IMR-90 (cell line): ENCODE measurements at regions not wholly inside any gene's neighbourhood (a gene's known extent, or its start where the extent isn't known, plus 50 kb on each side); places are given as distances from the start of the nearest gene placed in this dataset.

Experiments
- ATAC-seq: fragments of 200-7000 bp; cut with Tn5 transposase; 2 replicates; pipeline ENCODE4 v1.9.1; 2020; ENCODE audit warnings: low read depth, mild to moderate bottlenecking, moderate library complexity
- BruUV-seq: library from RNA; stranded (reverse); fragments of 400-500 nt; replicated peaks from 2 replicates; lab custom pipeline; 2021; lab: Mats Ljungman, UMichigan
- CTCF ChIA-PET: fragments of 300-600 bp; formaldehyde crosslinking; extraction: SDS; loops from one replicate; lab custom pipeline; 2021; ENCODE audit warnings: antibody characterized with exemption; lab: Yijun Ruan, JAX
- POLR2A ChIA-PET: fragments of 300-600 bp; sonication (Branson Sonifier 250); formaldehyde crosslinking; loops from one replicate; lab custom pipeline; 2022; ENCODE audit warnings: antibody characterized with exemption; ENCODE audit not compliant: unreplicated experiment; lab: Charles Lee
- DNase-seq: peaks from one replicate; pipeline ENCODE4 v3.0.0; 2013
- H2AFZ ChIP-seq: replicated peaks from 2 replicates; pipeline ENCODE3; 2013; ENCODE audit warnings: low read length, mild to moderate bottlenecking; ENCODE audit not compliant: poor library complexity
- H2AK5ac ChIP-seq: 2 replicates; pipeline ENCODE4 v1.6.1; 2013; ENCODE audit warnings: low read depth, low read length, inconsistent platforms
- H2AK9ac ChIP-seq: replicated peaks from 2 replicates; pipeline ENCODE3; 2013; ENCODE audit warnings: mild to moderate bottlenecking, low read depth, low read length, moderate library complexity; ENCODE audit not compliant: poor library complexity
- H2BK120ac ChIP-seq: 2 replicates; pipeline ENCODE4 v1.6.1; 2013; ENCODE audit warnings: low read depth, low read length, inconsistent platforms
- H2BK15ac ChIP-seq: 3 replicates; pipeline ENCODE4 v1.6.1; 2013; ENCODE audit warnings: low read depth, low read length, inconsistent platforms
- H2BK20ac ChIP-seq: 2 replicates; pipeline ENCODE4 v1.6.1; 2013; ENCODE audit warnings: low read depth, mild to moderate bottlenecking, inconsistent platforms, low read length, moderate library complexity
- H2BK5ac ChIP-seq: 2 replicates; pipeline ENCODE4 v1.6.1; 2013; ENCODE audit warnings: mild to moderate bottlenecking, low read depth, low read length, inconsistent platforms; ENCODE audit not compliant: poor library complexity, severe bottlenecking
- H3K14ac ChIP-seq: replicated peaks from 2 replicates; pipeline ENCODE4 v1.6.1; 2013; ENCODE audit warnings: low read depth, low read length, inconsistent platforms
- H3K18ac ChIP-seq: 2 replicates; pipeline ENCODE4 v1.6.1; 2013; ENCODE audit warnings: low read depth, low read length, control low read depth
- H3K23ac ChIP-seq: 2 replicates; pipeline ENCODE4 v1.6.1; 2013; ENCODE audit warnings: low read depth, low read length, inconsistent platforms
- H3K27ac ChIP-seq: 2 replicates; pipeline ENCODE4 v1.5.1; 2013; ENCODE audit warnings: mild to moderate bottlenecking, control low read depth, low read length; ENCODE audit not compliant: insufficient read depth
- H3K27me3 ChIP-seq: 2 replicates; pipeline ENCODE4 v1.6.1; 2013; ENCODE audit warnings: low read length; ENCODE audit not compliant: control insufficient read depth, insufficient read depth
- H3K36me3 ChIP-seq: 2 replicates; pipeline ENCODE4 v1.6.1; 2013; ENCODE audit warnings: low read length, mixed read lengths; ENCODE audit not compliant: control insufficient read depth, insufficient read depth
- H3K4ac ChIP-seq: 2 replicates; pipeline ENCODE4 v1.6.1; 2013; ENCODE audit warnings: low read depth, low read length, inconsistent platforms
- H3K4me1 ChIP-seq: 2 replicates; pipeline ENCODE4 v1.6.1; 2013; ENCODE audit warnings: low read length, mixed read lengths; ENCODE audit not compliant: control insufficient read depth, insufficient read depth
- H3K4me2 ChIP-seq: 2 replicates; pipeline ENCODE4 v1.6.1; 2013; ENCODE audit warnings: low read depth, mild to moderate bottlenecking, control low read depth, low read length, moderate library complexity
- H3K4me3 ChIP-seq: 2 replicates; pipeline ENCODE4 v1.5.1; 2013; ENCODE audit warnings: low read depth, mild to moderate bottlenecking, control low read depth, low read length, moderate library complexity; ENCODE audit not compliant: insufficient read depth
- H3K56ac ChIP-seq: 2 replicates; pipeline ENCODE4 v1.6.1; 2013; ENCODE audit warnings: low read length, inconsistent platforms; ENCODE audit not compliant: insufficient read depth; ENCODE audit errors: extremely low read depth
- H3K79me1 ChIP-seq, 2 experiments: 2 replicates each; pipeline ENCODE4 v1.6.1; 2013; ENCODE audit warnings: low read length in 2 of 2, inconsistent platforms in 1 of 2, low read depth in 1 of 2
- H3K9ac ChIP-seq: 2 replicates; pipeline ENCODE4 v1.6.1; 2013; ENCODE audit warnings: low read depth, low read length, control low read depth
- H3K9me1 ChIP-seq: 2 replicates; pipeline ENCODE4 v1.6.1; 2013; ENCODE audit warnings: low read length, inconsistent platforms; ENCODE audit not compliant: insufficient read depth
- H3K9me3 ChIP-seq: 2 replicates; pipeline ENCODE4 v1.6.1; 2013; ENCODE audit warnings: low read length; ENCODE audit not compliant: control insufficient read depth, insufficient read depth
- H4K20me1 ChIP-seq: 2 replicates; pipeline ENCODE4 v1.6.1; 2013; ENCODE audit warnings: low read length, inconsistent platforms; ENCODE audit not compliant: insufficient read depth
- H4K5ac ChIP-seq: 2 replicates; pipeline ENCODE4 v1.6.1; 2013; ENCODE audit warnings: mild to moderate bottlenecking, low read depth, low read length, control low read depth
- H4K8ac ChIP-seq, 2 experiments: 2 replicates each; pipeline ENCODE4 v1.6.1; 2013; ENCODE audit warnings: low read depth in 2 of 2, low read length in 2 of 2, control low read depth in 1 of 2, inconsistent platforms in 1 of 2
- H4K91ac ChIP-seq: 2 replicates; pipeline ENCODE4 v1.6.1; 2013; ENCODE audit warnings: low read depth, low read length, inconsistent platforms; ENCODE audit not compliant: insufficient read depth
- BHLHE40 ChIP-seq: fragments of 150-350 bp; IDR thresholded peaks from 2 replicates; pipeline ENCODE4 v1.6.1; 2016; ENCODE audit warnings: mild to moderate bottlenecking, low read depth, low read length
- CHD1 ChIP-seq: IDR thresholded peaks from 2 replicates; pipeline ENCODE4 v1.6.1; 2012; ENCODE audit warnings: low read depth, low read length, improper control_type of control experiment
- FOS ChIP-seq: fragments of 150-350 bp; IDR thresholded peaks from 2 replicates; pipeline ENCODE4 v1.6.1; 2016; ENCODE audit warnings: low read depth, low read length
- MAFK ChIP-seq: IDR thresholded peaks from 2 replicates; pipeline ENCODE4 v1.6.1; 2012; ENCODE audit warnings: low read depth, low read length, improper control_type of control experiment
- MAZ ChIP-seq: IDR thresholded peaks from 2 replicates; pipeline ENCODE4 v1.6.1; 2012; ENCODE audit warnings: low read depth, mild to moderate bottlenecking, low read length, improper control_type of control experiment, moderate library complexity, borderline replicate concordance
- NFE2L2 ChIP-seq: fragments of 150-350 bp; IDR thresholded peaks from 2 replicates; pipeline ENCODE4 v1.6.1; 2016; ENCODE audit warnings: low read depth, mild to moderate bottlenecking, low read length
- RAD21 ChIP-seq: IDR thresholded peaks from 2 replicates; pipeline ENCODE4 v1.6.1; 2012; ENCODE audit warnings: low read length, improper control_type of control experiment
- RCOR1 ChIP-seq: IDR thresholded peaks from 2 replicates; pipeline ENCODE4 v1.6.1; 2012; ENCODE audit warnings: mild to moderate bottlenecking, low read length, improper control_type of control experiment; ENCODE audit not compliant: insufficient replicate concordance
- RFX5 ChIP-seq: IDR thresholded peaks from 2 replicates; pipeline ENCODE4 v1.8.0; 2012; ENCODE audit warnings: low read depth, mild to moderate bottlenecking, low read length, moderate library complexity
- SMC3 ChIP-seq: fragments of 150-350 bp; IDR thresholded peaks from 2 replicates; pipeline ENCODE4 v1.6.1; 2016; ENCODE audit warnings: low read depth, mild to moderate bottlenecking, antibody characterized with exemption, low read length, moderate library complexity
- WGBS, 2 experiments: methylation state at CpG; one replicate each; pipeline versions ENCODE4 v1.1.5 to v1.1.7; 2013; ENCODE audit warnings: missing lambda C conversion rate in 2 of 2; ENCODE audit not compliant: insufficient read length in 1 of 2; ENCODE audit errors: extremely low coverage in 2 of 2; 5-methylcytosine and 5-hydroxymethylcytosine counted together
- dilution Hi-C: fragments of 300-500 bp; cut with HindIII; formaldehyde crosslinking; loops from one replicate; pipeline ENCODE4 v1.14.3; 2018; ENCODE audit warnings: low sequenced_read_pairs; ENCODE audit not compliant: unreplicated experiment
- in situ Hi-C: fragments of 300-500 bp; cut with MboI; formaldehyde crosslinking; loops from 3 replicates; pipeline ENCODE4 v1.14.3; 2019; ENCODE audit warnings: low sequenced_read_pairs, inconsistent platforms, mixed read lengths
- intact Hi-C: fragments of 100-400 bp; cut with micrococcal nuclease; formaldehyde crosslinking; loops from 2 replicates; pipeline ENCODE4 v1.10.0; 2022
- TF ChIP-seq, protein P1 (sequence below): fragments of 150-350 bp; IDR thresholded peaks from 2 replicates; pipeline ENCODE4 v1.6.1; 2016; ENCODE audit warnings: low read depth, mild to moderate bottlenecking, low read length, moderate library complexity, borderline replicate concordance
- TF ChIP-seq, protein P2 (sequence below): conservative IDR thresholded peaks from 2 replicates; pipeline ENCODE4 v1.5.1; 2012; ENCODE audit warnings: mild to moderate bottlenecking, low read depth, low read length, improper control_type of control experiment

DNA sequence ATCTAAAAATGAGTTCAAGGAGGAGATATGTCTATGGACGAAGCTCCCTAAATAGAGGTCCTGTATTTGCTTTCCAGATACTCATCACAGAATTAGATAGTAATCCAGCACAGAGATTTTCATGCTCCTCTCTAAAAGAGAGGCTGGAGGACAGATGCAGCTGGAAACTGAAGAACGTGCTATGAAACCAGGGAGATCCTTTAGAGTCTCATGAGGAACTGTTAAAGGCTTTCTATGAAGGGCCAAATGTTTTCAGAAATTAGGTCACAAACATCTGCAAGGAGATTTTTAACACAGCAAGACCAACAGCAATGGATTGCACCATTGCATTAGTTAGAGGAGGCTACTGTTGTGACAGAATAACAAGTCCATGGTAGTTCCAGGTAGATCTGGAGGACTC is 95.6 kb upstream of the ARHGAP20 start:
- H2AK9ac ChIP-seq = no peak overlapping the region
- no peak overlapping the region for H2BK5ac ChIP-seq
- no peaks in the 10 kb centered on the region for H4K20me1 ChIP-seq
- POLR2A ChIA-PET = no interaction called here
- H2BK120ac ChIP-seq = no peak overlapping the region
- no peaks in the 10 kb centered on the region for H3K27me3 ChIP-seq
- H3K9ac ChIP-seq = no peak overlapping the region
- in situ Hi-C loops = no loop called here
- no peak overlapping the region for H3K27ac ChIP-seq
- no peak overlapping the region for H4K5ac ChIP-seq
- no peak overlapping the region for H4K8ac ChIP-seq
- no peak overlapping the region for H2AK5ac ChIP-seq
- H2BK15ac ChIP-seq = no peak overlapping the region
- H3K14ac ChIP-seq = no peak overlapping the region
- no TSS peak for BruUV-seq
- no peaks in the 10 kb centered on the region for H3K79me1 ChIP-seq
- no CpG with 5 or more reads among the region's 2 CpGs for WGBS, 2 experiments
- DNase-seq = no peak
- no peaks in the 10 kb centered on the region for H3K9me3 ChIP-seq
- H3K18ac ChIP-seq = no peak overlapping the region
- dilution Hi-C loops = no loop called here
- H2AFZ ChIP-seq = no peak overlapping the region
- no peak overlapping the region for H4K91ac ChIP-seq
- CTCF ChIA-PET = interaction anchor here (1.0 kb wide), 1 partner anchor 11 kb away, joined by 3 read pairs; no protein-coding TSS in a partner anchor
- no peak overlapping the region for H3K4me3 ChIP-seq
- H3K36me3 ChIP-seq = no peaks in the 10 kb centered on the region
- H3K4me2 ChIP-seq = no peak overlapping the region
- H3K4ac ChIP-seq = no peak overlapping the region
- no peaks in the 10 kb centered on the region for H3K4me1 ChIP-seq
- no peak for TF ChIP-seq NFE2L2
- TF ChIP-seq RAD21 = no peak
- no peak for TF ChIP-seq RCOR1
- no peak for TF ChIP-seq BHLHE40
- no peak for TF ChIP-seq RFX5
- TF ChIP-seq MAZ = no peak
- TF ChIP-seq MAFK = no peak
- TF ChIP-seq SMC3 = no peak
- TF ChIP-seq, protein P1, sequence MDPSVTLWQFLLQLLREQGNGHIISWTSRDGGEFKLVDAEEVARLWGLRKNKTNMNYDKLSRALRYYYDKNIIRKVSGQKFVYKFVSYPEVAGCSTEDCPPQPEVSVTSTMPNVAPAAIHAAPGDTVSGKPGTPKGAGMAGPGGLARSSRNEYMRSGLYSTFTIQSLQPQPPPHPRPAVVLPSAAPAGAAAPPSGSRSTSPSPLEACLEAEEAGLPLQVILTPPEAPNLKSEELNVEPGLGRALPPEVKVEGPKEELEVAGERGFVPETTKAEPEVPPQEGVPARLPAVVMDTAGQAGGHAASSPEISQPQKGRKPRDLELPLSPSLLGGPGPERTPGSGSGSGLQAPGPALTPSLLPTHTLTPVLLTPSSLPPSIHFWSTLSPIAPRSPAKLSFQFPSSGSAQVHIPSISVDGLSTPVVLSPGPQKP = no peak
- TF ChIP-seq, protein P2, sequence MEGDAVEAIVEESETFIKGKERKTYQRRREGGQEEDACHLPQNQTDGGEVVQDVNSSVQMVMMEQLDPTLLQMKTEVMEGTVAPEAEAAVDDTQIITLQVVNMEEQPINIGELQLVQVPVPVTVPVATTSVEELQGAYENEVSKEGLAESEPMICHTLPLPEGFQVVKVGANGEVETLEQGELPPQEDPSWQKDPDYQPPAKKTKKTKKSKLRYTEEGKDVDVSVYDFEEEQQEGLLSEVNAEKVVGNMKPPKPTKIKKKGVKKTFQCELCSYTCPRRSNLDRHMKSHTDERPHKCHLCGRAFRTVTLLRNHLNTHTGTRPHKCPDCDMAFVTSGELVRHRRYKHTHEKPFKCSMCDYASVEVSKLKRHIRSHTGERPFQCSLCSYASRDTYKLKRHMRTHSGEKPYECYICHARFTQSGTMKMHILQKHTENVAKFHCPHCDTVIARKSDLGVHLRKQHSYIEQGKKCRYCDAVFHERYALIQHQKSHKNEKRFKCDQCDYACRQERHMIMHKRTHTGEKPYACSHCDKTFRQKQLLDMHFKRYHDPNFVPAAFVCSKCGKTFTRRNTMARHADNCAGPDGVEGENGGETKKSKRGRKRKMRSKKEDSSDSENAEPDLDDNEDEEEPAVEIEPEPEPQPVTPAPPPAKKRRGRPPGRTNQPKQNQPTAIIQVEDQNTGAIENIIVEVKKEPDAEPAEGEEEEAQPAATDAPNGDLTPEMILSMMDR = no peak
- no peak for TF ChIP-seq CHD1
- no peak for TF ChIP-seq FOS
- no peak for ATAC-seq
- no peak overlapping the region for H3K23ac ChIP-seq
- no peak overlapping the region for H2BK20ac ChIP-seq
- H3K9me1 ChIP-seq = no peaks in the 10 kb centered on the region
- intact Hi-C loops = no loop called here
- no peak overlapping the region for H3K56ac ChIP-seq
